ENCODE measurements at regions not wholly inside any gene's neighbourhood (a gene's known extent, or its start where the extent isn't known, plus 50 kb on each side); places are given as distances from the start of the nearest gene placed in this dataset.

GRCh38 chr2:133829450-133830020 is 261.3 kb upstream of the NCKAP5 start:
- H3K4me3 Mint-ChIP-seq (ENCODE audit: unreplicated experiment) = no peak overlapping the region
- H3K9me3 Mint-ChIP-seq (ENCODE audit: unreplicated experiment) = no peaks in the 10 kb centered on the region
- DNase-seq = no peak
- H3K36me3 Mint-ChIP-seq (ENCODE audit: unreplicated experiment) = peaks cover 5% of the 10 kb centered on the region
- H3K27ac Mint-ChIP-seq (ENCODE audit: unreplicated experiment) = no peak overlapping the region
- no peaks in the 10 kb centered on the region for H3K27me3 Mint-ChIP-seq (ENCODE audit: unreplicated experiment)
- no peak for TF ChIP-seq CTCF (IDR thresholded peaks at IDR 0.05; ENCODE audit: partially characterized antibody, unreplicated experiment)
- no peaks in the 10 kb centered on the region for H3K4me1 Mint-ChIP-seq (ENCODE audit: low read depth, unreplicated experiment)

GRCh38 chr2:133833746-133834145 is 265.5 kb upstream of the NCKAP5 start:
- DNase-seq = no peak
- Mint-ChIP-seq H3K9me3 (ENCODE audit: unreplicated experiment) (peaks cover 2% of the 10 kb centered on the region), H3K27ac (ENCODE audit: unreplicated experiment) (no peak overlapping the region), H3K4me1 (ENCODE audit: low read depth, unreplicated experiment) (peaks cover 10% of the 10 kb centered on the region), H3K27me3 (ENCODE audit: unreplicated experiment) (peaks cover 9% of the 10 kb centered on the region), H3K4me3 (ENCODE audit: unreplicated experiment) (no peak overlapping the region), H3K36me3 (ENCODE audit: unreplicated experiment) (no peaks in the 10 kb centered on the region)
- no peak for TF ChIP-seq CTCF (IDR thresholded peaks at IDR 0.05; ENCODE audit: partially characterized antibody, unreplicated experiment)

GRCh38 chr2:133835821-133836619 is 267.8 kb upstream of the NCKAP5 start:
- peaks cover 2% of the 10 kb centered on the region for H3K9me3 Mint-ChIP-seq (ENCODE audit: unreplicated experiment)
- H3K27ac Mint-ChIP-seq (ENCODE audit: unreplicated experiment) = no peak overlapping the region
- no peak overlapping the region for H3K4me3 Mint-ChIP-seq (ENCODE audit: unreplicated experiment)

GRCh38 chr2:133836691-133837345 is 268.6 kb upstream of the NCKAP5 start:
- peaks cover 22% of the 10 kb centered on the region for H3K4me1 Mint-ChIP-seq (ENCODE audit: low read depth, unreplicated experiment)
- no peak for DNase-seq
- H3K27ac Mint-ChIP-seq (ENCODE audit: unreplicated experiment) = no peak overlapping the region
- peaks cover 2% of the 10 kb centered on the region for H3K9me3 Mint-ChIP-seq (ENCODE audit: unreplicated experiment)
- no peak for TF ChIP-seq CTCF (IDR thresholded peaks at IDR 0.05; ENCODE audit: partially characterized antibody, unreplicated experiment)
- H3K36me3 Mint-ChIP-seq (ENCODE audit: unreplicated experiment) = no peaks in the 10 kb centered on the region
- no peak overlapping the region for H3K4me3 Mint-ChIP-seq (ENCODE audit: unreplicated experiment)
- H3K27me3 Mint-ChIP-seq (ENCODE audit: unreplicated experiment) = peaks cover 9% of the 10 kb centered on the region

More at GRCh38 chr2:133835821-133836619, 267.8 kb upstream of the NCKAP5 start:
- Mint-ChIP-seq H3K36me3 (ENCODE audit: unreplicated experiment) (no peaks in the 10 kb centered on the region), H3K4me1 (ENCODE audit: low read depth, unreplicated experiment) (peaks cover 20% of the 10 kb centered on the region), H3K27me3 (ENCODE audit: unreplicated experiment) (peaks cover 9% of the 10 kb centered on the region)
- DNase-seq = no peak
- no peak for TF ChIP-seq CTCF (IDR thresholded peaks at IDR 0.05; ENCODE audit: partially characterized antibody, unreplicated experiment)

Measured in glutamatergic neuron (in vitro differentiated cells).